GM13976 (cell line): ENCODE measurements at regions not wholly inside any gene's neighbourhood (a gene's known extent, or its start where the extent isn't known, plus 50 kb on each side); places are given as distances from the start of the nearest gene placed in this dataset.
"Not testable (repeated sequence)": the region's sequence is repeated elsewhere in the genome, so short reads cannot be mapped to it uniquely, and the experiment has no call there.

Experiments
- DNase-seq: peaks from one replicate; pipeline ENCODE4 v3.0.0; 2012; ENCODE audit warnings: low spot score
- in situ Hi-C: fragments of 300-500 bp; cut with MboI; formaldehyde crosslinking; loops from one replicate; pipeline ENCODE4 v1.12.0; 2022; ENCODE audit warnings: low sequenced_read_pairs, mixed read lengths, inconsistent platforms; ENCODE audit not compliant: unreplicated experiment
- TF ChIP-seq, protein P1 (sequence below): IDR thresholded peaks from 2 replicates; pipeline ENCODE4 v1.5.1; 2012; ENCODE audit warnings: borderline replicate concordance, mild to moderate bottlenecking; ENCODE audit not compliant: insufficient read depth; ENCODE audit errors: extremely low read depth, missing control alignments, control extremely low read depth

DNA sequence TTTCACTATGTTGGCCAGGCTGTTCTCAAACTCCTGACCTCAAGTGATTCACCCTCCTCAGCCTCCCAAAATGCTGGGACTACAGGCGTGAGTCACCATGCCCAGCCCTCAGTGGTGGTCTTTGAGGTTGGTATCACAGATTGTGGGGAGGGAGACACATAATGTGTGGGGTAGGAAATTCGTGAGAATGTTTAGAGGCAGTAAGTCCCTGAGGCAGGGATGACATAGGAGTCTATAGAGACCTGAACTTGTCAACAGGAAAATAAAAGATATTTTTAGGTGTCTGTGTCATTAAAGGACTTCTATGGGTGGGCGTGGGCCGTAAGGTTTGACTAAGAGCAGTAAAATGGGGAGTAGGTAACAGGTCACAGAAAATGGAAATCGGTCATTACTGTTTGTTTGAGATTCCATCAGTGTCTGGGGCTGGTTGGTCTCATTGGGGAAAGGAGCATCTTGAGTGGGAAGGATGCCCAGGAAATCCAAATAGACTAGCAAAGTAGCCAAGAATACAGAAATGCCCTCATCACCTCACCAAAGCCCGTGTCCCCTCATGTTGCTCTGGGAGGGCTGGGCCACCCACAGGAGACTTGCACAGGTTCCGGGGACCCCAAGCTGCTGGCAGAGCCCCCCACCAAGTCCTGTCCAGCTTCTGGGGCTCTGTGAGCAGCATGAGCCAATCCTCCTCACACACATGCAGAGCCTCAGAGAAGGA lies 63.6 kb upstream of the BCL2L14 start:
- TF ChIP-seq, protein P1, sequence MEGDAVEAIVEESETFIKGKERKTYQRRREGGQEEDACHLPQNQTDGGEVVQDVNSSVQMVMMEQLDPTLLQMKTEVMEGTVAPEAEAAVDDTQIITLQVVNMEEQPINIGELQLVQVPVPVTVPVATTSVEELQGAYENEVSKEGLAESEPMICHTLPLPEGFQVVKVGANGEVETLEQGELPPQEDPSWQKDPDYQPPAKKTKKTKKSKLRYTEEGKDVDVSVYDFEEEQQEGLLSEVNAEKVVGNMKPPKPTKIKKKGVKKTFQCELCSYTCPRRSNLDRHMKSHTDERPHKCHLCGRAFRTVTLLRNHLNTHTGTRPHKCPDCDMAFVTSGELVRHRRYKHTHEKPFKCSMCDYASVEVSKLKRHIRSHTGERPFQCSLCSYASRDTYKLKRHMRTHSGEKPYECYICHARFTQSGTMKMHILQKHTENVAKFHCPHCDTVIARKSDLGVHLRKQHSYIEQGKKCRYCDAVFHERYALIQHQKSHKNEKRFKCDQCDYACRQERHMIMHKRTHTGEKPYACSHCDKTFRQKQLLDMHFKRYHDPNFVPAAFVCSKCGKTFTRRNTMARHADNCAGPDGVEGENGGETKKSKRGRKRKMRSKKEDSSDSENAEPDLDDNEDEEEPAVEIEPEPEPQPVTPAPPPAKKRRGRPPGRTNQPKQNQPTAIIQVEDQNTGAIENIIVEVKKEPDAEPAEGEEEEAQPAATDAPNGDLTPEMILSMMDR = no peak
- in situ Hi-C loops = no loop called here
- DNase-seq = peak; percentile 77

DNA sequence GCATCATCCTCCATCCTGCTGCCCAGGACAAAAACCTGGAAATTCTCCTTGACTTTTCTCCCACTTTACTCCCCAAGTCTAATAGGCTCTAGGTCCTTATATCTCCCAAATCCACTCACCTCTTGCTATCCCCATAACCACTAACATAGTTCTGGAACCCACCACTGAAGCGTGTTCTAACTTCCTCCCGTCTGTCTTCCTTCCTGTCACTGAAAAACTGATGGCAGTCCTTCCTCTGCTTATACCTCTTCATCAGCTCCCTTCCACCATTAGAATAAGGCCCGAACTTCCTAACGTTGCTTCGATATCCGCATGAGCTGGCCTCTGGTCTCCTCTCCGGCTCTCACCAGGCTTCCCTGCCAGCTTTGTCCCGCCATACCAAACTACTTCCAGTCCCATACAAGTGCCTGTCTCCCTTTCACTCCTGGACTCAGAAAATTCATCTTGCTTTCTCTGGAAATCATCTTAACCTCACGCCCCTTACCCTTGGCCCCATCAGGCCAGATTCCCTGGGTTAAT lies 63.0 kb upstream of the BCL2L14 start:
- in situ Hi-C loops = no loop called here
- TF ChIP-seq, protein P1 = no peak
- no peak for DNase-seq

DNA sequence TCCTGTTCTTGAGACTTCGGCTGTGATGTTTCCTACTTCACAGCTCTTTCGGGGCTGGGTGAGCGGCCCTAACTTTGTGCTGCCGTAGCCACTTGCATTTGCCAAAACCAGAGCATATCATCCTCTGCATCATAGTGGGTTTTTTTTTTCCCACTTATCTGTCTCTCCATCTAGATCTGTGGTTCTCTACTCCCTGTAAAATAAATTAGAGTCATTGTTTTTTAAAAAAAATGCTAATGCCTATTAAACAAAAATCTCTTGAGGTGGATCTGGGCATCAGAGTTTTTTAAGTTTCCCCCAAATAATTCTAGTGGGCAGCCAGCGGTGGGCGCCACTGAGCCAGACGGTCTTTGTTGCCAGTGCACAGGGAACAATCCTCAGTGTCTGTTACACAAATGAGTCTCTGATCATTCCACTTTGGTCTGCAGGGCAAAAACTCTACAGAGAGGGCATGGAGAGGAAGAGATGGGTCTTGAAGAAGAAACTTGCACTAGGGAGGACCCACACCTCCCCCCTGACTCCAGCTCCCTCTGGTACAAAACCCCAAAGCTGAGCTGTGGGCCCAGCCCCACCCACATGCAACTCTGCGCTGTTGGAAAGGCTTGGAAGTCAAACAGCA lies 62.4 kb upstream of the BCL2L14 start:
- in situ Hi-C loops = no loop called here
- TF ChIP-seq, protein P1 = peak; percentile 58
- DNase-seq = no peak

DNA sequence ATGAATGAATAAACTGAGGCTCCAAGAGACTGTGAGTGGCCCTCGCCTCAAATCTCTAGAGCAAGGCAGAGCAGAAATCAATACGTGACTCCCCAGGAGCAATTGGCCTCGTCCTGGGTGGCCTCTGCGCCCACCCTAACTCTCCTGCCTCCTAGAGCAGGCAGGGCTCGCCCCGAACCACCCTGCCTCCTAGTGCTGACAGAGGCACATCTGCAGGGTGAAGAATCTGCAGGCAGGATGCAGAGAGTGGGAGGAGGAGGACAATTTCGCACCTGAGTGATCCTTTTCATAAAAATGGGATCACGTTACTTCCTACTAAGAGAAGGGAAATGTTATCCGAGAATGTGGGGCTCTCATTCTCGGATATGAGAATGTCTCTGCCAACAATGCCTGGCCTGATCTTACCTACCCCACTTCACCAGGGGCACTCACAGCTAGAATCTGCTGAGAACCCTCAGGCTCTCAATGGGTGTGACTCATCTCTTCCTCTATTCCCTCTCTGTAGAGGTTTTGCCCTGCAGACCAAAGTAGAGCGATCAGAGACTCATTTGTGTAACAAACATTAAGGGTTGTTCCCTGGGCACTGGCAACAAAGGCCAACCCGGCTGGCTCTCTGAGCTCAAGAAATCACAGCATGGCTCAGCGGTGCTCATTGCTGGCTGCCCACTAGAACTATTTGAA lies 61.7 kb upstream of the BCL2L14 start:
- in situ Hi-C loops = no loop called here
- TF ChIP-seq, protein P1 = peak; percentile 57
- peak; percentile 52 for DNase-seq

DNA sequence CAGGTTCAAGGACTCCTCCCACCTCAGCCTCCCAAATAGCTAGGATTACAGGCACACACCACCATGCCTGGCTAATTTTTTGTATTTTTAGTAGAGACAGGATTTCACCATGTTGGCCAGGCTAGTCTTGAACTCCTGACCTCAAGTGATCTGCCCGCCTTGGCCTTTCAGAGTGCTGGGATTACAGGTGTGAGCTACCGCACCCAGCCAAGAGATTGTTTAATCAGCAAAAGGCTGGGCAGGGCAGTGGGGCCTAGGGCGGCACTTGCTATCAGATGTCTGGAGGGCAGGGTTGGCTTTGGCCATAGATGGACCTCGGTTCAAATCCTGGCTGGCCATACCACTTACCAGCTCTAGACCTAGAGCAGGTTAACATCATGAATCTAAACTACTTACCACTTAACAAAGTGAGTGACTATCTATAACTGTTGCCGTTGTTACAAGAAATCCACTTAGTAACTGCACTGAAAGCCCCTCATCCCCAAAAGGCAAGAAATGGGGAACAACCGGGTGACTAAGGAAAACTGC lies 60.9 kb upstream of the BCL2L14 start:
- DNase-seq, in situ Hi-C loops: not testable (repeated sequence)

DNA sequence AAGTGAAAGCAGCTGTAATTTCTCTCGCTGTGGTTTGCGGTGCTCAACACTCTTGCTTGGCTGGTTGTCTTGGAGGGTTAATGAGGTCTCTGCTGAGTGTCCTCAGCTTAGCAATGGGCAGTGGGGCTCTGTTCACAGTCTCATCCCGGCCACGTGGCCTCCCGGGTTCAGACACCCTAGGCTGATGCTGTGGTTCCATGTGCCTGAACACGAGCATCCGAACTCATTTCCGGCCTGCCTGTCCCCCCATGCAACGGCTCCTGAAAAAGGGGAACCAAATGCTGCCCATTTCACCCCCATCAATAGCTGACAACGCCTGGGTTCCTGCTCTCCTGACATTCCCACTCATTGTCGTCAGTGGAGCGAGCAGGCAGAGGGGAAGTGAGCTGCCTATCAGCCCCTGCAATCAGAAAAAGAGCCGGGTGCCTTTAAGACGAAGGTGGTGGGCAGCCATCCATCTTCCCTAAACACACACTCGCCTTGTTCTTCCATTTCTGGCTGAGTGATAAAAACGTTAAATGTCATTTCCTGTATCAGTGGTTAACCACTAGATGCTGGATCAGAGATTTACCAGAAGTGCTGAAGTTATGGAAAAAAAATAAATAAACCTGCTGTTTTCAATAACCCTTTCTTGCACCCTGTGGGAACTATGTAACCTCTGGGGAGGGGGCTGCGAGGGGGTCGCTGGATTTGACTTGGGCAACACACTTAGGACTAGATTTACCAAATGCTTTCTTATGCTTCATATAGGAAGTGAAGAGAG lies 60.3 kb upstream of the BCL2L14 start:
- in situ Hi-C loops = no loop called here
- TF ChIP-seq, protein P1 = no peak
- DNase-seq = peak; percentile 69
